CD14-positive monocyte (primary cell): ENCODE measurements at regions not wholly inside any gene's neighbourhood (a gene's known extent, or its start where the extent isn't known, plus 50 kb on each side); places are given as distances from the start of the nearest gene placed in this dataset.

Experiments used
- DNase-seq, 3 donors: peaks; one replicate each; pipeline ENCODE4 v3.0.0-alpha.2; 2011 to 2022
- H2AFZ ChIP-seq: 2 replicates; pipeline ENCODE4 v1.6.0; 2012; ENCODE audit warnings: mild to moderate bottlenecking, low read depth, low read length, inconsistent platforms; ENCODE audit not compliant: insufficient read depth, poor library complexity, severe bottlenecking
- H3K27ac ChIP-seq, 2 donors: 1 replicate in 1 of 2; 2 replicates in 1 of 2; pipeline ENCODE4 v1.5.1; 2012 to 2013; ENCODE audit warnings: low read length in 2 of 2, control low read depth in 1 of 2, inconsistent platforms in 1 of 2, low read depth in 1 of 2, mild to moderate bottlenecking in 1 of 2
- H3K27me3 ChIP-seq, 2 donors: one replicate each; pipeline versions ENCODE4 v1.6.0 to v1.6.1; 2011 to 2013; ENCODE audit warnings: low read length in 2 of 2; ENCODE audit not compliant: control insufficient read depth in 2 of 2, insufficient read depth in 2 of 2
- H3K36me3 ChIP-seq, 2 donors: replicated peaks in 1 of 2; 1 replicate in 1 of 2; 2 replicates in 1 of 2; pipeline versions ENCODE4 v1.5.1 to v1.6.1; 2012 to 2013; ENCODE audit warnings: low read length in 2 of 2, control low read depth in 1 of 2, inconsistent platforms in 1 of 2, mild to moderate bottlenecking in 1 of 2; ENCODE audit not compliant: insufficient read depth in 2 of 2, control insufficient read depth in 1 of 2
- H3K4me1 ChIP-seq, 2 donors: 1 replicate in 1 of 2; 2 replicates in 1 of 2; pipeline versions ENCODE4 v1.5.1 to v1.6.1; 2012 to 2013; ENCODE audit warnings: low read length in 2 of 2, control low read depth in 1 of 2, inconsistent platforms in 1 of 2, mild to moderate bottlenecking in 1 of 2, moderate library complexity in 1 of 2; ENCODE audit not compliant: insufficient read depth in 2 of 2, control insufficient read depth in 1 of 2
- H3K4me2 ChIP-seq: replicated peaks from 2 replicates; pipeline ENCODE3; 2012; ENCODE audit warnings: low read length, moderate library complexity, mild to moderate bottlenecking; ENCODE audit not compliant: poor library complexity, severe bottlenecking; ENCODE audit errors: extremely low read depth
- H3K4me3 ChIP-seq, 3 experiments: fragments of 200-600 bp in 1 of 3; sonication (generic) in 1 of 3; replicated peaks in 1 of 3; 1 replicate in 2 of 3; 2 replicates in 1 of 3; pipeline ENCODE4 v1.5.1; 2011 to 2013; ENCODE audit warnings: low read length in 3 of 3, mild to moderate bottlenecking in 3 of 3, control low read depth in 2 of 3, low read depth in 2 of 3, inconsistent platforms in 1 of 3, moderate library complexity in 1 of 3
- H3K79me2 ChIP-seq: 2 replicates; pipeline ENCODE4 v1.6.0; 2012; ENCODE audit warnings: mild to moderate bottlenecking, control low read depth, inconsistent platforms, low read length, moderate library complexity; ENCODE audit not compliant: insufficient read depth
- H3K9ac ChIP-seq: 2 replicates; pipeline ENCODE4 v1.6.0; 2017; ENCODE audit warnings: low read length, mild to moderate bottlenecking; ENCODE audit not compliant: insufficient read depth, poor library complexity, severe bottlenecking
- H3K9me3 ChIP-seq, 2 donors: replicated peaks in 1 of 2; 1 replicate in 1 of 2; 2 replicates in 1 of 2; pipeline versions ENCODE4 v1.5.1 to v1.6.1; 2012 to 2013; ENCODE audit warnings: low read length in 2 of 2, control low read depth in 1 of 2; ENCODE audit not compliant: control insufficient read depth in 1 of 2, insufficient read depth in 1 of 2
- H4K20me1 ChIP-seq: 2 replicates; pipeline ENCODE4 v1.6.0; 2012; ENCODE audit warnings: mild to moderate bottlenecking, low read length, control low read depth, moderate library complexity; ENCODE audit not compliant: insufficient read depth
- H3K27ac Mint-ChIP-seq, 7 donors: one replicate each; pipeline ENCODE4 v1.8.0; 2020; ENCODE audit warnings: mild to moderate bottlenecking in 7 of 7, mixed read lengths in 7 of 7, moderate library complexity in 6 of 7, inconsistent platforms in 2 of 7
- H3K27me3 Mint-ChIP-seq, 3 donors: one replicate each; pipeline ENCODE4 v1.8.0; 2021 to 2022; ENCODE audit warnings: low read depth in 3 of 3, mild to moderate bottlenecking in 3 of 3, mixed read lengths in 3 of 3, moderate library complexity in 3 of 3, inconsistent platforms in 1 of 3
- H3K36me3 Mint-ChIP-seq, 2 donors: one replicate each; pipeline ENCODE4 v1.8.0; 2020; ENCODE audit warnings: mixed read lengths in 2 of 2, inconsistent platforms in 1 of 2, mild to moderate bottlenecking in 1 of 2
- H3K4me1 Mint-ChIP-seq: one replicate; pipeline ENCODE4 v1.8.0; 2020; ENCODE audit warnings: mild to moderate bottlenecking, mixed read lengths
- H3K4me3 Mint-ChIP-seq, 2 donors: one replicate each; pipeline ENCODE4 v1.8.0; 2020; ENCODE audit warnings: mild to moderate bottlenecking in 2 of 2, mixed read lengths in 2 of 2, moderate library complexity in 1 of 2
- H3K9me3 Mint-ChIP-seq, 7 donors: one replicate each; pipeline ENCODE4 v1.8.0; 2020 to 2022; ENCODE audit warnings: mixed read lengths in 7 of 7, mild to moderate bottlenecking in 6 of 7, moderate library complexity in 6 of 7, inconsistent platforms in 2 of 7
- CTCF ChIP-seq: fragments of 200-600 bp; IDR thresholded peaks from one replicate; pipeline ENCODE4 v1.8.0; 2022; ENCODE audit warnings: antibody characterized with exemption, mild to moderate bottlenecking
- WGBS: methylation state at CpG from one replicate; pipeline ENCODE4 v1.1.5; 2013; ENCODE audit warnings: missing lambda C conversion rate; ENCODE audit not compliant: insufficient coverage; 5-methylcytosine and 5-hydroxymethylcytosine counted together
- intact Hi-C, 2 donors: fragments of 100-400 bp; cut with micrococcal nuclease; formaldehyde crosslinking; loops; one replicate each; pipeline versions ENCODE4 v1.15.0 to v1.15.1; 2023

GRCh38 chr7:67341153-67341768 is 344.6 kb downstream of the TYW1 start:
- Histone ChIP-seq H3K9me3 (peaks cover 7 to 14% of the 10 kb centered on the region in 2 donors), H3K4me1 (no peaks in the 10 kb centered on the region), H3K79me2 (no peaks in the 10 kb centered on the region), H3K27me3 (no peaks in the 10 kb centered on the region), H3K36me3 (peaks cover 6 to 17% of the 10 kb centered on the region in 2 donors), H3K27ac (no peak overlapping the region), H3K4me3 (no peak overlapping the region), H3K9ac (no peak overlapping the region), H2AFZ (no peak overlapping the region), H3K4me2 (no peak overlapping the region), H4K20me1 (no peaks in the 10 kb centered on the region)
- peaks cover 4 to 18% (median 12%) of the 10 kb centered on the region in 7 donors for H3K9me3 Mint-ChIP-seq
- TF ChIP-seq CTCF, result no peak
- intact Hi-C loops, result no loop called here
- no peaks in the 10 kb centered on the region for H3K4me1 Mint-ChIP-seq
- DNase-seq, result no peak
- H3K4me3 Mint-ChIP-seq, result no peak overlapping the region
- H3K27ac Mint-ChIP-seq, result peak overlapping the region in 3 of 7 donors; percentile 18 to 63 (median 57)
- H3K36me3 Mint-ChIP-seq, result peaks cover 38 to 57% of the 10 kb centered on the region in 2 donors
- no peaks in the 10 kb centered on the region for H3K27me3 Mint-ChIP-seq
- 100% methylated on average over 6 of the region's 10 CpGs for WGBS

GRCh38 chr7:67343114-67343513 is 346.5 kb downstream of the TYW1 start:
- no peak overlapping the region for H3K27ac Mint-ChIP-seq
- intact Hi-C loops, result no loop called here

More at GRCh38 chr7:67343114-67343513, 346.5 kb downstream of the TYW1 start:
- no peak overlapping the region for H3K4me2 ChIP-seq
- H3K36me3 ChIP-seq, result peaks cover 6 to 17% of the 10 kb centered on the region in 2 donors
- no peaks in the 10 kb centered on the region for H3K79me2 ChIP-seq
- Mint-ChIP-seq H3K27me3 (no peaks in the 10 kb centered on the region), H3K9me3 (peaks cover 4 to 18% (median 12%) of the 10 kb centered on the region in 7 donors), H3K36me3 (peaks cover 38 to 57% of the 10 kb centered on the region in 2 donors), H3K4me3 (no peak overlapping the region), H3K4me1 (no peaks in the 10 kb centered on the region)
- H3K4me3 ChIP-seq, result no peak overlapping the region
- no peaks in the 10 kb centered on the region for H4K20me1 ChIP-seq
- H3K9me3 ChIP-seq, result peaks cover 7 to 14% of the 10 kb centered on the region in 2 donors
- WGBS, result 100% methylated on average over 1 of the region's 3 CpGs
- no peak overlapping the region for H2AFZ ChIP-seq
- no peaks in the 10 kb centered on the region for H3K27me3 ChIP-seq
- H3K27ac ChIP-seq, result no peak overlapping the region
- DNase-seq, result no peak
- no peaks in the 10 kb centered on the region for H3K4me1 ChIP-seq
- no peak overlapping the region for H3K9ac ChIP-seq
- TF ChIP-seq CTCF, result no peak
